Smooth muscle cell (in vitro differentiated cells): ENCODE measurements at regions not wholly inside any gene's neighbourhood (a gene's known extent, or its start where the extent isn't known, plus 50 kb on each side); places are given as distances from the start of the nearest gene placed in this dataset.

Experiments used
- DNase-seq: peaks from one replicate; lab custom pipeline; 2025; ENCODE audit not compliant: unreplicated experiment; lab: John Stamatoyannopoulos, UW
- H2AFZ ChIP-seq: fragments of 200-600 bp; sonication (generic); 2 replicates; pipeline ENCODE4 v1.6.0; 2016; ENCODE audit warnings: antibody characterized with exemption, low read depth, mild to moderate bottlenecking
- H3F3A ChIP-seq: fragments of 200-600 bp; sonication (generic); 2 replicates; pipeline ENCODE4 v1.6.0; 2017; ENCODE audit warnings: antibody characterized with exemption, low read depth
- H3K27ac ChIP-seq: fragments of 200-600 bp; sonication (generic); 2 replicates; pipeline ENCODE4 v1.5.1; 2016; ENCODE audit warnings: low read depth, mild to moderate bottlenecking
- H3K27me3 ChIP-seq: fragments of 200-600 bp; sonication (generic); 2 replicates; pipeline ENCODE4 v1.6.1; 2016; ENCODE audit warnings: low read depth, mild to moderate bottlenecking
- H3K36me3 ChIP-seq: fragments of 200-600 bp; sonication (generic); 2 replicates; pipeline ENCODE4 v1.5.1; 2016; ENCODE audit warnings: low read depth
- H3K4me1 ChIP-seq: fragments of 200-600 bp; sonication (generic); 2 replicates; pipeline ENCODE4 v1.5.1; 2016; ENCODE audit warnings: low read depth
- H3K4me2 ChIP-seq: fragments of 200-600 bp; sonication (generic); 2 replicates; pipeline ENCODE4 v1.6.0; 2016; ENCODE audit warnings: mild to moderate bottlenecking
- H3K4me3 ChIP-seq: fragments of 200-600 bp; sonication (generic); 2 replicates; pipeline ENCODE4 v1.5.1; 2016; ENCODE audit warnings: mild to moderate bottlenecking
- H3K79me2 ChIP-seq: fragments of 200-600 bp; sonication (generic); 2 replicates; pipeline ENCODE4 v1.6.0; 2016; ENCODE audit warnings: low read depth, mild to moderate bottlenecking
- H3K9ac ChIP-seq: fragments of 200-600 bp; sonication (generic); 2 replicates; pipeline ENCODE4 v1.6.0; 2016; ENCODE audit warnings: low read depth
- H3K9me3 ChIP-seq: fragments of 200-600 bp; sonication (generic); replicated peaks from 2 replicates; pipeline ENCODE4 v1.5.1; 2016; ENCODE audit warnings: low read depth
- H4K20me1 ChIP-seq: fragments of 200-600 bp; sonication (generic); 2 replicates; pipeline ENCODE4 v1.6.0; 2016; ENCODE audit warnings: low read depth
- WGBS: methylation state at CpG from one replicate; pipeline ENCODE4 v1.1.7; 2016; ENCODE audit warnings: low lambda C conversion rate; 5-methylcytosine and 5-hydroxymethylcytosine counted together
- TF ChIP-seq, protein P1 (sequence below): fragments of 200-600 bp; sonication (generic); IDR thresholded peaks from 2 replicates; pipeline ENCODE4 v1.5.1; 2017; ENCODE audit warnings: borderline replicate concordance, mild to moderate bottlenecking, antibody characterized with exemption; ENCODE audit not compliant: insufficient read depth, poor library complexity, severe bottlenecking

DNA sequence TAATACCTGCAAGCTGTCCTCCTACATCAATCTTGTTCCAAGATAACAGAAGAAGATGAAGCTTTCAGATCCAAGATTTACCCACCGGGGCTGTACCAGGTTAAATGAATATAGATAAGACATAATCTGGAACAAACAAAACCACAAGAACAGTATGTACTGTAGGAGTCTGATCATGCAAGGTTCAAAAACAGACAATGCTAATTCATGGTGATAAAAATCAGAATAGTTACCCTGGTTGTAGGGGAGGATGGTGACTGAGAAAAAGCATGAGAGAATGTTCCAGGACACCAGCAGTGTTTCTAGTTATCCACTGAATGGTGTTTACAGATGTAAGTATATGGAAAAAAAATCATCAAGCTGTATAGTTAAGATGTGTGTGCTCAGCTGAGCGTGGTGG lies 211.6 kb upstream of the TBL1X start:
- Histone ChIP-seq H3K9ac (no peak overlapping the region), H3K27me3 (no peaks in the 10 kb centered on the region), H2AFZ (no peak overlapping the region), H3F3A (no peaks in the 10 kb centered on the region), H3K79me2 (no peaks in the 10 kb centered on the region), H3K27ac (no peak overlapping the region), H4K20me1 (no peaks in the 10 kb centered on the region), H3K4me1 (no peaks in the 10 kb centered on the region), H3K9me3 (no peaks in the 10 kb centered on the region), H3K4me2 (no peak overlapping the region), H3K4me3 (no peak overlapping the region), H3K36me3 (no peaks in the 10 kb centered on the region)
- DNase-seq = no peak
- TF ChIP-seq, protein P1, sequence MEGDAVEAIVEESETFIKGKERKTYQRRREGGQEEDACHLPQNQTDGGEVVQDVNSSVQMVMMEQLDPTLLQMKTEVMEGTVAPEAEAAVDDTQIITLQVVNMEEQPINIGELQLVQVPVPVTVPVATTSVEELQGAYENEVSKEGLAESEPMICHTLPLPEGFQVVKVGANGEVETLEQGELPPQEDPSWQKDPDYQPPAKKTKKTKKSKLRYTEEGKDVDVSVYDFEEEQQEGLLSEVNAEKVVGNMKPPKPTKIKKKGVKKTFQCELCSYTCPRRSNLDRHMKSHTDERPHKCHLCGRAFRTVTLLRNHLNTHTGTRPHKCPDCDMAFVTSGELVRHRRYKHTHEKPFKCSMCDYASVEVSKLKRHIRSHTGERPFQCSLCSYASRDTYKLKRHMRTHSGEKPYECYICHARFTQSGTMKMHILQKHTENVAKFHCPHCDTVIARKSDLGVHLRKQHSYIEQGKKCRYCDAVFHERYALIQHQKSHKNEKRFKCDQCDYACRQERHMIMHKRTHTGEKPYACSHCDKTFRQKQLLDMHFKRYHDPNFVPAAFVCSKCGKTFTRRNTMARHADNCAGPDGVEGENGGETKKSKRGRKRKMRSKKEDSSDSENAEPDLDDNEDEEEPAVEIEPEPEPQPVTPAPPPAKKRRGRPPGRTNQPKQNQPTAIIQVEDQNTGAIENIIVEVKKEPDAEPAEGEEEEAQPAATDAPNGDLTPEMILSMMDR = no peak
- WGBS = 63% methylated on average over 2 of the region's 2 CpGs

DNA sequence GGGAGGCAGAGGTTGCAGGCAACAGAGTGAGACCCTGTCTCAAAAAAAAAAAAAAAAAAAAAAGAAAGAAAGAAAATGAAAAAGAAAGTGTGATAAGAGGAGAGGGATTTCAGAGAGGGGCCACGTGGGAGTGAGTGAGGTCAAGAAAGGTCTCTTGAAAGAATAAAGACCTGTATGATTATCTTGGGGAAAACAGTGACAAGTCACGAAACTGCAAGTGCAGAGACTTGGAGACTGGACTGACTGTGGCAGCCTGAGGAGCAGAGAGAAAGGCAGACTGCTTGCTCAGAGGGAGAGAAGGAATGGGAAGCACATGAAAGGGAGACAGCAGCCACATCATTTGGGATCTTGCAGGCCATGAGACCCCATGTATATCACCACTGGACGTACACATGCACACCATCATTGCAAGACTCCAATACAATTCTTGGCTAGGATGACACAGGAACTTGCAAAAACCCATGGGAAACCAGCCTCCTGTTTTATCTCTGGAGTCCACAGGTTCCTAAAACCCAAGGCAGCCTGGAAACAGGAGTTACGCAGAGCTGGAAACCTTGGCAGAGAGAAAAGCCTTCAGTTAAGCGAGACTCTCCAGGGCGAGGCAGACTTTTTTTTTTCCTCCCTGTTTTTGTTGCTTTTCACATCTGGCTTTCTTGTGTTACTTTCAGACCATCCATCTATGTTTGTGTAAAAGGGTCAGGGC lies 207.0 kb upstream of the TBL1X start:
- Histone ChIP-seq H3K4me3 (no peak overlapping the region), H3K27me3 (no peaks in the 10 kb centered on the region), H4K20me1 (no peaks in the 10 kb centered on the region), H3K9ac (no peak overlapping the region), H3K9me3 (no peaks in the 10 kb centered on the region), H3K4me1 (no peaks in the 10 kb centered on the region), H2AFZ (no peak overlapping the region), H3F3A (no peaks in the 10 kb centered on the region), H3K4me2 (no peak overlapping the region), H3K27ac (no peak overlapping the region), H3K36me3 (no peaks in the 10 kb centered on the region), H3K79me2 (no peaks in the 10 kb centered on the region)
- TF ChIP-seq, protein P1 = no peak
- no peak for DNase-seq
- 81% methylated on average over 6 of the region's 6 CpGs for WGBS

DNA sequence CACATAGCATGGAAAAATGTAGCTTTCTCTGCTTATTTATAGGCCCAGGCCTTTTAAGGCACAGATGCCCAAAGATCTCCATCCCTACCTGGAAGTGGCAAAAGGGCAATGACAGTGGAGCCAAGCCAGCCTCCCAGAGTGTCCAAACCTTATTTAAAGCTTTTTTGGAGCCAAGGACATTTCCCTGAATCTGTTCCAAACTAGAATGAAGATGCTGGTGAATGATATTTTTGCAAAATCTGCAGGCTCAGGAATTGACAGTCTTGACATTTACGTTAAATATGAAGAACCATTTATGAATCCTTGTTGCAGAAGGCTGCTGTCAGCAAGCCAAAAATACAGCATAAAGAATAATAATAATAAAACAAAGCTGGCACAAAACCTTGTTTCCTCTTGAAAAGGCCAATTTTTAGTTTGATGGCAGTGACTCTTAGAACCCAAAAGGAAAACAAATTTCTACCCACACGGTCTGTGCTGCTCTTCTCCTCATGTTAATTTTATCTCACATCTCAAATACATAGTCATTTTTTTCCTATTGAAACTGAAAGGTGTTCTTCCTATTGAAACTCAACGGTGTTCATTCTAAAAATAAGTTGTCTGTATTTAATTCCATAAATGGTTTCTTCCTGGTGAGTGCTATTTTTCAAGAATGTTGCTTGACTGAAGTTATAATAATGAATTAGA lies 206.3 kb upstream of the TBL1X start:
- Histone ChIP-seq H2AFZ (no peak overlapping the region), H3K79me2 (no peaks in the 10 kb centered on the region), H3K36me3 (no peaks in the 10 kb centered on the region), H3F3A (no peaks in the 10 kb centered on the region), H4K20me1 (no peaks in the 10 kb centered on the region), H3K27me3 (no peaks in the 10 kb centered on the region), H3K9me3 (no peaks in the 10 kb centered on the region), H3K4me2 (no peak overlapping the region), H3K4me3 (no peak overlapping the region), H3K4me1 (no peaks in the 10 kb centered on the region), H3K9ac (no peak overlapping the region), H3K27ac (no peak overlapping the region)
- TF ChIP-seq, protein P1 = no peak
- 71% methylated on average over 3 of the region's 3 CpGs for WGBS
- DNase-seq = no peak
